Gastroesophageal sphincter (tissue), 3 donors: ENCODE measurements at regions not wholly inside any gene's neighbourhood (a gene's known extent, or its start where the extent isn't known, plus 50 kb on each side); places are given as distances from the start of the nearest gene placed in this dataset.

ENCODE experiments used
- POLR2A ChIP-seq, 2 donors: fragments of 450-650 bp; IDR thresholded peaks; one replicate each; pipeline ENCODE4 v1.6.1; 2017; ENCODE audit warnings: antibody characterized with exemption in 2 of 2, mild to moderate bottlenecking in 2 of 2, moderate library complexity in 1 of 2
- TF ChIP-seq, protein P1 (sequence below), 4 experiments: fragments of 200-600 bp in 2 of 4; fragments of 450-650 bp in 2 of 4; sonication (generic) in 1 of 4; IDR thresholded peaks; one replicate each; pipeline ENCODE4 v1.5.1; 2017 to 2019; ENCODE audit warnings: antibody characterized with exemption in 4 of 4, mild to moderate bottlenecking in 2 of 4, moderate library complexity in 2 of 4

DNA sequence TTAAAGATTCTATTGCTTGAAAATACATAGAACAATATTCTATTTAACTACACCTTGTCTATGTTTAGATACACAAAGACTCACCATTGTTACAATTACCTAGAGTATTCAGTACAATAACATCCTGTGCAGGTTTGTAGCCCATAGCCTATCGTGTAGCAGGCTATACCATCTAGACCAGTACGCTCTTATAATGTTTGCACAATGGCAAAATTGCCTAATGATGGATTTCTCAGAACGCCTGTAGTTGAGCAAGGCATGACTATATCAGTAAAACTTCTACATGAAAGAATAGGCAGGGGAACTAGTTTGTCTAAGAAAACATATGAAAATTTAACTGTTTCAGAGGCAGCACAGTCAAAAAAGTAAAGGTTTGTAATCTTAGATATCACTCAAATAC, 375.9 kb downstream of the DAD1 start:
- TF ChIP-seq, protein P1, sequence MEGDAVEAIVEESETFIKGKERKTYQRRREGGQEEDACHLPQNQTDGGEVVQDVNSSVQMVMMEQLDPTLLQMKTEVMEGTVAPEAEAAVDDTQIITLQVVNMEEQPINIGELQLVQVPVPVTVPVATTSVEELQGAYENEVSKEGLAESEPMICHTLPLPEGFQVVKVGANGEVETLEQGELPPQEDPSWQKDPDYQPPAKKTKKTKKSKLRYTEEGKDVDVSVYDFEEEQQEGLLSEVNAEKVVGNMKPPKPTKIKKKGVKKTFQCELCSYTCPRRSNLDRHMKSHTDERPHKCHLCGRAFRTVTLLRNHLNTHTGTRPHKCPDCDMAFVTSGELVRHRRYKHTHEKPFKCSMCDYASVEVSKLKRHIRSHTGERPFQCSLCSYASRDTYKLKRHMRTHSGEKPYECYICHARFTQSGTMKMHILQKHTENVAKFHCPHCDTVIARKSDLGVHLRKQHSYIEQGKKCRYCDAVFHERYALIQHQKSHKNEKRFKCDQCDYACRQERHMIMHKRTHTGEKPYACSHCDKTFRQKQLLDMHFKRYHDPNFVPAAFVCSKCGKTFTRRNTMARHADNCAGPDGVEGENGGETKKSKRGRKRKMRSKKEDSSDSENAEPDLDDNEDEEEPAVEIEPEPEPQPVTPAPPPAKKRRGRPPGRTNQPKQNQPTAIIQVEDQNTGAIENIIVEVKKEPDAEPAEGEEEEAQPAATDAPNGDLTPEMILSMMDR (IDR thresholded peaks at IDR 0.05): no peak
- TF ChIP-seq POLR2A (IDR thresholded peaks at IDR 0.05): no peak
